HL-60 (cell line): ENCODE measurements at regions not wholly inside any gene's neighbourhood (a gene's known extent, or its start where the extent isn't known, plus 50 kb on each side); places are given as distances from the start of the nearest gene placed in this dataset.

ENCODE experiments used
- GABPA ChIP-seq: IDR thresholded peaks from 2 replicates; pipeline ENCODE4 v1.6.1; 2012; ENCODE audit warnings: low read depth
- POLR2AphosphoS5 ChIP-seq: IDR thresholded peaks from 2 replicates; pipeline ENCODE4 v1.6.1; 2012; ENCODE audit warnings: low read depth
- REST ChIP-seq: IDR thresholded peaks from 2 replicates; pipeline ENCODE4 v1.6.1; 2012; ENCODE audit warnings: low read depth; ENCODE audit not compliant: insufficient replicate concordance
- SPI1 ChIP-seq: IDR thresholded peaks from 2 replicates; pipeline ENCODE4 v1.6.1; 2012; ENCODE audit warnings: low read depth, mild to moderate bottlenecking, borderline replicate concordance
- TF ChIP-seq, protein P1 (sequence below): IDR thresholded peaks from one replicate; pipeline ENCODE4 v1.5.1; 2011; ENCODE audit warnings: low read length, control low read depth, inconsistent platforms; ENCODE audit not compliant: insufficient read depth

DNA sequence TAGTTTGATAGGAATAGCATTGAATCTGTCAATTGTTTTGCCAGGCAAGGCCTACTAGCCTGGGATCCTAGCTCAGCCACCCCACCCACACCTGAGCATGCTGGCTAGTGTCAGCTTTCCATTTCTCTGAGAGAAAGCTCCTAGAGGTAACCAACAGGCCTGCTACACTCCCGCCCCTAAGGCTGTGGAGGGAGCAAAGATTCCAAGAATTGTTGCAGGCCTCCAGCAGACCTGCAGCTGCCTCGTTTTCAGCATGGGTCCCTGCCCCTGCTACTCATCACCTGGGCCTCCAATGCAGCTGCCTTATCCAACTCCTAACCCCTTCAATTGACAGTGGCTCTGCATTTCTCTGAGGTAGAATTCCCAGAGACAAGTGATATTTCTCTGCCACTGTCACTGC lies 852.4 kb upstream of the MDGA2 start:
- TF ChIP-seq, protein P1, sequence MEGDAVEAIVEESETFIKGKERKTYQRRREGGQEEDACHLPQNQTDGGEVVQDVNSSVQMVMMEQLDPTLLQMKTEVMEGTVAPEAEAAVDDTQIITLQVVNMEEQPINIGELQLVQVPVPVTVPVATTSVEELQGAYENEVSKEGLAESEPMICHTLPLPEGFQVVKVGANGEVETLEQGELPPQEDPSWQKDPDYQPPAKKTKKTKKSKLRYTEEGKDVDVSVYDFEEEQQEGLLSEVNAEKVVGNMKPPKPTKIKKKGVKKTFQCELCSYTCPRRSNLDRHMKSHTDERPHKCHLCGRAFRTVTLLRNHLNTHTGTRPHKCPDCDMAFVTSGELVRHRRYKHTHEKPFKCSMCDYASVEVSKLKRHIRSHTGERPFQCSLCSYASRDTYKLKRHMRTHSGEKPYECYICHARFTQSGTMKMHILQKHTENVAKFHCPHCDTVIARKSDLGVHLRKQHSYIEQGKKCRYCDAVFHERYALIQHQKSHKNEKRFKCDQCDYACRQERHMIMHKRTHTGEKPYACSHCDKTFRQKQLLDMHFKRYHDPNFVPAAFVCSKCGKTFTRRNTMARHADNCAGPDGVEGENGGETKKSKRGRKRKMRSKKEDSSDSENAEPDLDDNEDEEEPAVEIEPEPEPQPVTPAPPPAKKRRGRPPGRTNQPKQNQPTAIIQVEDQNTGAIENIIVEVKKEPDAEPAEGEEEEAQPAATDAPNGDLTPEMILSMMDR, result no peak
- no peak for TF ChIP-seq POLR2AphosphoS5
- TF ChIP-seq REST, result no peak
- TF ChIP-seq GABPA, result no peak
- TF ChIP-seq SPI1, result no peak
